ENCODE measurements at regions not wholly inside any gene's neighbourhood (a gene's known extent, or its start where the extent isn't known, plus 50 kb on each side); places are given as distances from the start of the nearest gene placed in this dataset.
A peak's percentile ranks its signal among the peaks of the same experiment; 100 is the strongest.

- H3K9me3 ChIP-seq = no peaks in the 10 kb centered on the region
- no peaks in the 10 kb centered on the region for H3K36me3 ChIP-seq
- H3K27ac ChIP-seq (replicated peaks in 1 of 4) = no peak overlapping the region
- H3K4me3 ChIP-seq = no peak overlapping the region
- intact Hi-C loops (cut with DNase I) = loop anchor here (2.0 to 10.0 kb wide), 2 partner anchors 180 to 276 kb away; no protein-coding TSS in a partner anchor
- H3K27me3 ChIP-seq = no peaks in the 10 kb centered on the region
- TF ChIP-seq CTCF (IDR thresholded peaks at IDR 0.05) = no peak
- TF ChIP-seq POLR2A (IDR thresholded peaks at IDR 0.05; ENCODE audit: low read depth) = no peak
- TF ChIP-seq EP300 (IDR thresholded peaks at IDR 0.05) = no peak
- no peak for TF ChIP-seq POLR2AphosphoS5 (IDR thresholded peaks at IDR 0.05)
- DNase-seq (ENCODE audit: extremely low spot score) = no peak
- 82% methylated on average over 10 of the region's 10 CpGs for WGBS
- H3K4me1 ChIP-seq = peaks cover 0 to 29% (median 24%) of the 10 kb centered on the region in 4 donors
Measured at GRCh38 chr4:129364747-129365452, 268.9 kb downstream of the C4orf33 start.

- Histone ChIP-seq H3K27me3 (no peaks in the 10 kb centered on the region), H3K27ac (replicated peaks in 1 of 4) (peak overlapping the region in 3 of 4 donors; percentile 6 to 43 (median 30)), H3K36me3 (no peaks in the 10 kb centered on the region), H3K4me1 (peaks cover 0 to 30% (median 24%) of the 10 kb centered on the region in 4 donors), H3K9me3 (no peaks in the 10 kb centered on the region), H3K4me3 (no peak overlapping the region)
- DNase-seq (ENCODE audit: extremely low spot score) = no peak
- WGBS = 48% methylated on average over 3 of the region's 3 CpGs
- intact Hi-C loops (cut with DNase I) = loop anchor here (10.0 kb wide), 1 partner anchor 175 kb away; no protein-coding TSS in a partner anchor
- no peak for TF ChIP-seq CTCF (IDR thresholded peaks at IDR 0.05)
- TF ChIP-seq POLR2AphosphoS5 (IDR thresholded peaks at IDR 0.05) = no peak
- no peak for TF ChIP-seq POLR2A (IDR thresholded peaks at IDR 0.05; ENCODE audit: low read depth)
Measured at GRCh38 chr4:129369361-129370010, 273.5 kb downstream of the C4orf33 start.

- no peak overlapping the region for H3K27ac ChIP-seq (replicated peaks in 1 of 4)
- no peak for TF ChIP-seq CTCF (IDR thresholded peaks at IDR 0.05)
- TF ChIP-seq POLR2A (IDR thresholded peaks at IDR 0.05; ENCODE audit: low read depth) = no peak
- no peak for TF ChIP-seq EP300 (IDR thresholded peaks at IDR 0.05)
- TF ChIP-seq POLR2AphosphoS5 (IDR thresholded peaks at IDR 0.05) = no peak
- DNase-seq (ENCODE audit: extremely low spot score) = no peak
- WGBS = 87% methylated on average over 4 of the region's 4 CpGs
- no peaks in the 10 kb centered on the region for H3K36me3 ChIP-seq
- intact Hi-C loops (cut with DNase I) = no loop called here
- no peaks in the 10 kb centered on the region for H3K27me3 ChIP-seq
- H3K4me3 ChIP-seq = no peak overlapping the region
- H3K9me3 ChIP-seq = no peaks in the 10 kb centered on the region
- peaks cover 0 to 36% (median 25%) of the 10 kb centered on the region in 4 donors for H3K4me1 ChIP-seq
Measured at GRCh38 chr4:129371065-129371464, 275.1 kb downstream of the C4orf33 start.

- no peak for DNase-seq (ENCODE audit: extremely low spot score)
- 76% methylated on average over 3 of the region's 3 CpGs for WGBS
- Histone ChIP-seq H3K27me3 (no peaks in the 10 kb centered on the region), H3K4me3 (no peak overlapping the region), H3K4me1 (peaks cover 0 to 41% (median 28%) of the 10 kb centered on the region in 4 donors), H3K27ac (replicated peaks in 1 of 4) (no peak overlapping the region), H3K36me3 (no peaks in the 10 kb centered on the region), H3K9me3 (no peaks in the 10 kb centered on the region)
- intact Hi-C loops (cut with DNase I) = no loop called here
- no peak for TF ChIP-seq CTCF (IDR thresholded peaks at IDR 0.05)
- no peak for TF ChIP-seq POLR2AphosphoS5 (IDR thresholded peaks at IDR 0.05)
- TF ChIP-seq POLR2A (IDR thresholded peaks at IDR 0.05; ENCODE audit: low read depth) = no peak
- no peak for TF ChIP-seq EP300 (IDR thresholded peaks at IDR 0.05)
Measured at GRCh38 chr4:129371926-129372325, 276.0 kb downstream of the C4orf33 start.
